OCI-M1 (cell line): ENCODE measurements at regions not wholly inside any gene's neighbourhood (a gene's known extent, or its start where the extent isn't known, plus 50 kb on each side); places are given as distances from the start of the nearest gene placed in this dataset.
A peak's percentile ranks its signal among the peaks of the same experiment; 100 is the strongest.
"Not testable (repeated sequence)": the region's sequence is repeated elsewhere in the genome, so short reads cannot be mapped to it uniquely, and the experiment has no call there.

Experiments
- DNase-seq: peaks from one replicate; lab custom pipeline; 2025; lab: John Stamatoyannopoulos, UW

DNA sequence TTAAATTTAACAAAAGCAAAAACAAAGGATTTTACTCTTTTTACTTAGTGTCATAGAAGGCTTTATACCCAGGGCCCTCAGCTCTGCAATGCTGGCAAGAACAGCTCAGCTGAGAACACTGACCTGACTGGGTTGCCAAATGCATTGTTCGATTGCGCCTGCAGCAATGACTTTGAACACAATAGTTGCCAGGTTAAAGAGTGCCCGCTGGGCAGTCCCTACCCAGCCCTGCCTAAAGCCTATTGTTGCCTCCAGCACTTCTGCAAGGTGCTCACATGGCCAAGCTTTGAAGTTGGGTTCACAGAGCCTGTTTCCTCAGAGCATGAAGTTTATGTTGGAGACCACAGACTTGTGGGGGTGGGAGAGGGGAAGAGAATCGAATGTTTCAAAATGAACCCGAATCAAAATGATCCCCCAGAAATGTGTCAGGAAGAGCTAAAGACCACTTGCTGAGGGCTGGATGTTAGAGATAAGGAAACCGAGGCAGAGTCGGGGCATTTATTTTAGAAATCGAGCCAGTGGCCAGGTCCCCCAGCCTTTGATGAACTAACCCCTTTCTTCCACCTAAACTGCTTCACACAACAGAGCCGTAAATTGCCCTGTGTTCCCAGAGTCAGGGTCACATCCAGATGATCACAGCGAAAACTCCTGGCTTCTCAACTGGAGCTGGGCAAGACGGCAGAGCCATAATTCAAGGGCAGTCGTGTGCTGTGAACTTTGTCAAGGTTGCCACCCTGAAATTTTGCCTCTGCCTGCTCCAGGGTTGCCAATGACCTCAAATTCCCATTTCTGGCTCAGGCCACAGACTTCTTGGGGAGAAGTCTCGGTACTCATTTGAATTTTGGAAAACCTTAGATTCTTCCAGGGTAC, 55.0 kb downstream of the FOXA2 start:
- no peak for DNase-seq

DNA sequence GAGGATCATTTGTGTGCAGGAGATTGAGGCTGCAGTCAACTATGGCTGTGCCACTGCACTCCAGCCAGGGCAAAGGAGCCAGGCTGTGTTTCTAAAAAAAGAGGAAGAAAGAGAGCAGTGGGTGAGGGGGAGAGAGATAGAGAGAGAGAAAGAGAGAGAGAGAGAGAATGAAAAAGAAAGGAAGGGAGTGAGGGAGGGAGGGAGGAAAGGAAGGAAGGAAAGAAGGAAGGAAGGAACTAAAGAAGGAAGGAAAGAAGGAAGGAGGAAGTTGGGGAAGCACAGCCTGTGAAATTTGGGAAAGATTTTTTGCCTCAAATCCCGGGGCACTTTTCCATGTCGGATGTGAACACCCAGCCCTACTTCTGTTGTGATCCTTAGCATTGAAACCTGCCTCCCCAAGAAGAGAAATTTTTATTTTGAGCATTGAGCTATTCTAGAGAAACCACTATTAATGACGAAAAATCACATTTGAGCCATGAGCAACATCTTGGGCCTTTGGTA, 57.8 kb downstream of the FOXA2 start:
- peak; percentile 62 for DNase-seq

DNA sequence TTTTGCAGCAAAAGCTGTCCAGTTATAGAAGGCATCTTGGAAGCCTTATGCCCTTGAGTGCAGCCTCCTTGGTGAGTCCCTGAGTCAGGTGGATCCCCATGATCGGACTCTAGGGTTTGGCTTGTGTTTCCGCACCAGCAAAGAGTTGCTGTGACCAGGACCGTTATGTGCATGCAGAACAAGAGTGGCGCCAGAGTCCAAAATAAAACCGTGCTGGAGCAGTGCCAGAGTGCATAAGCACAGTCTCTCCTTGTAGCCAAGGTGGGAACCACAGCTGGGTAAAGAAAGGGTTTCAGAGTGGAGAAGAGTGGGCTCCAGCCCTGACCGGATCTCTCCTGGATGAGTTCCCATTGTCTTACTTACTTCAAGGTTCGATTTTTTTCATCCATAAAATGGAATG, 58.6 kb downstream of the FOXA2 start:
- DNase-seq: peak; percentile 5

DNA sequence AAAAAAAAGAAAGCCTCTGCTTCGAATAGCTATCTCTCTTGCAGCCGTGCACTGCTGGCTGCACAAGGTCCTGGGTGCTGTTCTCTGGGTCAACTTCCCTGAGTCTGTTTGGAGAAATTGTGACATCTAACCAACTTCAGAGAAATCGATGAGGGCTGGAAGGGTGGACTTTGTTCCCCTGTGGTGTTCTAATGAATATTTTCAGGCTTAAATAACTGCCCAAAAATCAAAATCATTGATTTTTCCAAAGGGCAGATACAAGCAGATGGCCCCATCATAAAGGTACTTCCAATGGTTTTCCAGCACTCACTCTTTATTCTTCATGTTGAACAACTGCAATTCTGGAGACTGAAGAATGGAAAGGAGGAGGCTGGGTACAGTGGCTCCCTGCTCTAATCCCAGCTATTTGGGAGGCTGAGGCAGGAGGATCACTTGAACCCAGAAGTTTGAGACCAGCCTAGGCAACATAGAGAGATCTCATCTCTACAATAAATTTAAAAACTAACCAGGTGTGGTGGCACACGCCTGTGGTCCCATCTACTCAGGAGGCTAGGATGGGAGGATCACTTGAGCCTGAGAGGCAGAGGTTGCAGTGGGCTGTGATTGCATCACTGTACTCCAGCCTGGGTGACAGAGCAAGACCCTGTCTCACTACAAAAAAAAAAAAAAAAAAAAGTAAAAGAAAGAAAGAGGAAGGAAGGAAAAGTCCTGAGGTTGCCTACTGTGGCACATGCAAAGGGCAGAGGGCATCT, 59.1 kb downstream of the FOXA2 start:
- DNase-seq: no peak

DNA sequence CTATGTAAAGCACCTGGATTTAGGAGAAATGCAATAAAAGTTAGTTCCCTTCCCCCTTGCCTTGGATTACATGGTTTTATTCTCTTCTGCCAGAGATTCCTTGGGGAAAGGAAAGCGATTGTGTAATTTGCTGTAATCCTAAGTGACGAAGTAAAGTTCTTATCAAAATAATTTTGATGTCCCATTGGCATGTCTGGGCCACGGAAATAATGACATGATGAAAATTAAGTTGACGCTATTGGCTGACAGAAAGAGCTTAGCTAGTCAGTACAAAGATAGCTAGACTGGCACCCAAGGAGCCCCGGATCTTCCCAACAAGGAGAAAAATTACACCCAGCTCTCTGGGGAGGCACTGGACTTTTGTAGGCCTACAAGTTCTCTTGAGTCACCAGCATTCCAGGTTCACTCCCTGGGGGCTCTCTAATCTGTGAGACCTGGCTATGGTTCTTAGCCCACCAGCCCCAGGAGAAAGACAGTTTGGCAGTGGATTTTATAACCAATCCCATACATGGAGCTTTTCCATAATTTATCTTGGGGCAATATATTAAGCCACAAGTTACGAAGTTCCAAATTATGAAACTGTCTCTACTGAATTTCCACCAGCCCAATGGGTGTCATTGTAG, 59.9 kb downstream of the FOXA2 start:
- no peak for DNase-seq

DNA sequence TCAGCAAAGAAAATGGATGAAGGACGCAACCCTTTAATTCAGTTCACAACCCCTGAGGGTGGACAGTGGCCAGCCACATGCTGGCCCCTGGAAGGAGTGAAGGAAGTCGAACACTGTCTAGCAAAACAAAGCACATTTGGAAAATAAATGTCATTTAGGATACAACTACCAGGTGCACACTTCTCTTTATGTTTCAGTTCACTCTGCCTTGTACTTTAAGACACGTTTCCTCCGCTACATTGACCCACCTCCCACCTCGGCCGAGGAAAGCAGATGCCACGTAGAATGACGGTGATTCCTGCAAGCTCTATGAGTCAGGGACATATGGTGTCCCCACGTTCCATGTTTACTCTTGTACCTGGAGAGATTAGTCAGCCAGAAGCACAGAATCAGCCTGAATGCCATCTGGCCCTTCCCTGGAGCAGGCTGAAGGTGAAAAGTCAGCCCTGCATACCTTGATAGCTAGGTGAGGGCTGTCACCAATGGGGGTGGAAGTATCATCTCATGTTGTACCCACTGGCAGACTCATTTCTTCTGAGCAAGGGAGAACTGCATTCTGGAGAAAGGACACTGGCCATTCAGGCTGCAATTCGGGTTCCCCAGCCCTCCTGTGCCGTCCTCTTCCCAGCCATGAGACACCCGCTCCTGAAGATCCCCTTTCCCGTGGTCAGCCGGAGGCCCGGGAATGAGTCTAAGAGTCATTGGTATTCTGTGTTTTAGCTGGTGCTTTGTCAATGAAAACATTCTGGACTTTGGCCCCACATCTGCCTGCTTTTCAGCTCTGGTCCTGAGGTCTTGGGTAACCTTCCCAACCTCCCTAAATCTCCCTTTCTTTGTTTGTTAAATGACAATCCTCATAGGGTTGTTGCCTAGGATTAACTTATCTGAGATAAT, 60.6 kb downstream of the FOXA2 start:
- DNase-seq: no peak

GRCh38 chr20:22523128-22523498, 61.3 kb downstream of the FOXA2 start:
- DNase-seq: no peak

- no peak for DNase-seq
Measured at GRCh38 chr20:22522701-22523100, 61.7 kb downstream of the FOXA2 start.

- DNase-seq: not testable (repeated sequence)
Measured at GRCh38 chr20:22521940-22522339, 62.4 kb downstream of the FOXA2 start.

DNA sequence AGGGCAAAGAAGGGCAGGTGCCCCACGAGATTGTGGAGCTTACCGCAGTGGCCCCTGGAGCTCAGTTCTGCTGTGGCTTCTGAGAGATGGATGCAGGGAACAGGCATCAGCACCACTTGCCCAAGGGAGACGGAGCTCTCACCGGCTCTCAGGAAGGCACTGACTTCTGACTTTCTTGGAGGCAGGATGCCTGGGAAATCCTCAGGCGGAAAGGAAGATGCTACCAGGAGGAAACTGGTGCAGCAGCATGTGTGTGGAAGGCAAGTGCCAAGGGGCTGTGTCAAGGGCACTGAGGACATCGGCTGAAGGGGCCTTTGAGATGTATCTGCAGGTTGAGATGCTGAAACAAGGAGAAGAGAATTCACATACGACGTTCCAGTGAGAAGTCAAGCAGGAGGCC, 64.0 kb downstream of the FOXA2 start:
- DNase-seq: no peak

DNA sequence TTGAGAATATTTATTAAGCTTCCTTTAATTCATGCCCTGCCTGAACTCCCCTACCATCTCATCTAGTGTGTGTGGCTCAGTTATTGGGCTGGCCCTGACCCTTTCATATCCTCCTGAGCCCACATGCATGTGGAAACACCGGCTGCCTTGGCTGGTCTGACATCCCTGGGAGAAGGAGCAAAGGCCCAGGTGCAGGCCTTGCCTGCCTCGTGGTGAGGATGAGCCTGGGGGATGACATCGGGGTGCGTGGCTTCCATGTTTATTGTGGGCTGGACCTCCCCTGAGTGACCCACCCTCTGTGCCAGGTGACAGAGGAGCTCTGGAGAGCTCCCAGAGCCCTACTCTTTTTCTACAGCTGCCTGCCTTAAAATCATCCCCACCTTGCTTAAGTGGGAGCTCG, 69.1 kb downstream of the FOXA2 start:
- DNase-seq: no peak

- no peak for DNase-seq
Measured at GRCh38 chr20:22513574-22513973, 70.8 kb downstream of the FOXA2 start.

GRCh38 chr20:22512911-22513489, 71.4 kb downstream of the FOXA2 start:
- DNase-seq: no peak

- DNase-seq: peak; percentile 36
Measured at GRCh38 chr20:22511943-22512910, 72.1 kb downstream of the FOXA2 start.

- DNase-seq: no peak
Measured at GRCh38 chr20:22509843-22510147, 74.6 kb downstream of the FOXA2 start.

DNA sequence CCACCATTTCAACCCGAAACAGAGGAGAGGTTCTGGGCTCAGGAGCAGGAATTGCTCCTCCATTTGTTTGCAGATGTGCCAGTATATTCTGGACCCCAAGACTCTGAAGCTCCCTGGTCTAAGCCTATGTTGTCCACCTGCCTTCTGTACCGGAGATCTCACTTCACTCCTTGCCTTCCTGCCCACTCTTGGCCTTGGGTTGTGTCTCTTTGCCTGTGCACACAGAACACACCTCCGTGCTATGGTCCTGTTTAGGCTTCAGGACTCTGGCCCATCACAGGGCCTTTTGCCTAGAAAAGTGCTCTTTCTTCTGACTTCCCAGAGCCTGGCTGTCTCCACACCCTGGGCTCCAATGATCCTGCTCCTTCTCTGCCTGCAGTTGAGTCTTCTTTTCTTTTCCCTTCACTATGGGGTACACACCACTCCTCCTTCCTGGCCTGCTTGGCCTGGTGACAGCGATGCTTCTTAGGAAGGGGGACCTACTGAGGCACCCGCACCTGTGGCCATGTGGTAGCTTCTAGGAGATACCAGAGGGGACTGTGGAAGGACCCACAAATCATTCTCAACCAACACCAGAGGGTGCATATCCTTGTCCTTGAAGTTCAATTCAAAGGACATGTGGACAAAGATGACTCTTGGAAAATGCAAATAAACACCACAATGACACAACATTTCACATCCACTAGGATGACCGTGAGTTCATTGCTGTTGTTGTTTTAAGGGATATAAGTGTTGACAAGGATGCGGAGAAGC, 75.1 kb downstream of the FOXA2 start:
- DNase-seq: no peak

GRCh38 chr20:22508426-22508825, 75.9 kb downstream of the FOXA2 start:
- no peak for DNase-seq

DNA sequence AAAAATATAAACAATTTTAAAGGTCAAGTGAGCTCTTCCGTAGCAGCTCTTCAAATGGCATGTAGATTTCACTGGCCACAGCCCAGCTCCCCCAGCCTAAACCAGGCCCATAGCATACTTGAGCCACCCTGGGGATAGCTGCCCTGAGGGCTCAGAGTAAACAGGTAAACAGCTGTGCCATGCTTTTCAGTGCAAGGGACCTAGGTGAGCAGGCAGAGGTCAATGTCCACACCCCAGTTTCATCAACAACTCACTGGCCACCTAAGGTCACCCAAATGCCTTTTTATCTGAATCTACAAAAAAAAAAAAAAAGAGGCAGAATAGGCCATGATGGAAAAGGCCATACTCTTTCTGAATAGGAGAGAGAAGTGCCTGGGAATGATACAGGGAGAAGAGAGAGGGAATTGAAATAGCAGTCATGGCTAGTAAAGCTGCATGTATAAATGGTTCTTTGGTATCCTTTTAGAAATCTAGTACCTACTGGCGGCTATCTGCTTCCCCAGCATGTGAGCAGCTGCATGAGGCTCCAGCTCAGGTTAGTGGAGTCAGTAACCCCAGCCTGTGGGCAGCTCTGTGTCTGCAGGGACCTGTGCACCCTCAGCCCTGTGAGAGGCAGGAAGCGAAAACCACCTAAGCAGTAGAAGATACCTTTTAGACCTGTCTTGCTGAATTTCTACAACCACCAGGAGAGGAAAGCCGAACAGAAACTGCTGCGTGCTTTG, 77.0 kb downstream of the FOXA2 start:
- no peak for DNase-seq

- no peak for DNase-seq
Measured at GRCh38 chr20:22506827-22507226, 77.5 kb downstream of the FOXA2 start.
